AG10803 (cell line): ENCODE measurements at regions not wholly inside any gene's neighbourhood (a gene's known extent, or its start where the extent isn't known, plus 50 kb on each side); places are given as distances from the start of the nearest gene placed in this dataset.

Experiments used
- DNase-seq: peaks from one replicate; pipeline ENCODE4 v3.0.0; 2010; ENCODE audit warnings: low read depth
- H3K4me3 ChIP-seq: 2 replicates; pipeline ENCODE4 v1.5.1; 2011; ENCODE audit warnings: mild to moderate bottlenecking, low read length, control low read depth
- TF ChIP-seq, protein P1 (sequence below): conservative IDR thresholded peaks from 2 replicates; pipeline ENCODE4 v1.5.1; 2011; ENCODE audit warnings: mild to moderate bottlenecking, low read length, control low read depth, inconsistent platforms

DNA sequence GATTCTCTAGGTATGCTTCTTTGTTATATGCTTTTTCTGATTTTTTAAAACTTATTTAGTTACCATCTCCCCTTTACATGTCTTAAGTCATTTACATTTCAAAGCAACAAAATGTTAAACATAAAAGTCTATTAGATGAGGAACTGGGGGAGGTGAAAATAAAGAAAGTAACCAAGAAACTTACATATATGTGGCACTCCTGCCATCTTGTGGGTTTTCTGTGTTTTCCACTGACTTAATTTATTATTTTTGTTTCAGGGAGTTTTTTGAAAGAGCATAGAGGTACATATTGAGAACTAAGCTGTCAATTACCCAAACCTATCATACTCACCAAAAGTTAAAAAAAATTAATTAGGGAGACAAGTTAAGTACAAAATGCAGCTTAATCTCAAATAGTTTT is 1531.1 kb downstream of the MRPL39 start:
- DNase-seq, result no peak
- TF ChIP-seq, protein P1, sequence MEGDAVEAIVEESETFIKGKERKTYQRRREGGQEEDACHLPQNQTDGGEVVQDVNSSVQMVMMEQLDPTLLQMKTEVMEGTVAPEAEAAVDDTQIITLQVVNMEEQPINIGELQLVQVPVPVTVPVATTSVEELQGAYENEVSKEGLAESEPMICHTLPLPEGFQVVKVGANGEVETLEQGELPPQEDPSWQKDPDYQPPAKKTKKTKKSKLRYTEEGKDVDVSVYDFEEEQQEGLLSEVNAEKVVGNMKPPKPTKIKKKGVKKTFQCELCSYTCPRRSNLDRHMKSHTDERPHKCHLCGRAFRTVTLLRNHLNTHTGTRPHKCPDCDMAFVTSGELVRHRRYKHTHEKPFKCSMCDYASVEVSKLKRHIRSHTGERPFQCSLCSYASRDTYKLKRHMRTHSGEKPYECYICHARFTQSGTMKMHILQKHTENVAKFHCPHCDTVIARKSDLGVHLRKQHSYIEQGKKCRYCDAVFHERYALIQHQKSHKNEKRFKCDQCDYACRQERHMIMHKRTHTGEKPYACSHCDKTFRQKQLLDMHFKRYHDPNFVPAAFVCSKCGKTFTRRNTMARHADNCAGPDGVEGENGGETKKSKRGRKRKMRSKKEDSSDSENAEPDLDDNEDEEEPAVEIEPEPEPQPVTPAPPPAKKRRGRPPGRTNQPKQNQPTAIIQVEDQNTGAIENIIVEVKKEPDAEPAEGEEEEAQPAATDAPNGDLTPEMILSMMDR, result no peak
- no peak overlapping the region for H3K4me3 ChIP-seq

DNA sequence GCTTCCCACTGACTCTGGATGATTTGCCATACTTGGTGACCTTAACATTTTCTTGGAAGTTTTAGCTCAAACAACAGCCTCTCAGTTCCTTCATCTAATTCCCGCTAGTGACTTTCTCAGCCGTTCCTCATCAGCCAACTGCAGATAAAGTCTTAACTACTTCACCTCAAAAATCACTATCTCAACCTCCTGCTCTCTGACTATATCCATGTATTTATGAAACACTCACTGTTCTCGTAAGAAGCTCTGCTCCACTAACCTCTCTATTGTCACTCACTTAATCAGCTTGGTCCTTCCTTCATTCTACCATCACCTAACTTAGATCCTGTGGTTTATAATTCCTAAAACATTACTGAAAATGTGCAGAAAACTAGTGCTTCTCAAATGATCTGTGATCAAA is 1551.6 kb downstream of the MRPL39 start:
- DNase-seq, result no peak
- H3K4me3 ChIP-seq, result no peak overlapping the region
- TF ChIP-seq, protein P1, result no peak

DNA sequence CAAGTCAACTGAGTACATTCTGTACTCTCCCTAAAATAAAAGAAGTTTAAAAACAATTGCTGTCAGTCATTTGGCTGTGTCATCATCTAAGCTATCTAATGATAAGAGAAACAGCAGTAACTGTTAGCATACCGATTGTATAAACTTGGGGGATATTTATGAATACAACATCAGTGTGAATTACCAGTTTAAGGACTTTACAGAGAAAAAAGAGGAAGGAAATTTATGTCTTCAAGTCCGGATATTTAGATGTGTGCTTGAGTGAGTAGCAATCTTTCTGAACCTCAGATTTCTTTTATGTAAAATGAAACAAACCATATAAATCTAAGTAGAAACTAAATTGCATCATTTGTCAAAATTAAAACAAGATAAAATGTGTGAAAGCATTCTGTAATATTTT is 1557.0 kb downstream of the MRPL39 start:
- DNase-seq, result no peak
- TF ChIP-seq, protein P1, result no peak
- no peak overlapping the region for H3K4me3 ChIP-seq

DNA sequence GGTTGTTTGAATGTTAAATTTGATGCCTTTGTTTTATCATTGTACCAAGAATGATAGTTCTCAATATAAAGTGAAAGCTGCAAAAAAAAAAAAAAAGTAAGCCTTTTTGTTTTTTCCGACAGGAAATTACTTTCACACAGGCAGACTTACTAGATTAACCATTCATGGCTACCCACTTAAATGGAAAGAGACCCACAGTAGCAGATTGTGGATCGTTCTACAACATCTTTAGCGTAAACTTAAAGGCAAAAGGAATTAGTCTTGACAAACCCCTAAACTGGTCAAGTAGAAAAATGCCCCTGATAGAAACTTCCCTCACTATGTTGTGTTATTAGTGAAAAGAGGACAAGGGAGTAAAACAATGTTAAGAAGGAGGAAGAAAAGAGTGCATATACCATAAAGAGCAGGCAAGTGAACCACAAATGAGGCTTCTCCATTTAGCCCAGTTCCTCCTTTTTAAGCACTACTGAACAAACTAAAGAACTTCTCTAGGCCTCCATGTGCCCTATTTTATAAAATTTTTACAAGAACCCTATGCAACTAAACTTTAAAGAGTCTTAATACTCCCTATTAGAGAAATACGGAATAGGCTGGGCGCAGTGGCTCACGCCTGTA is 1560.3 kb downstream of the MRPL39 start:
- no peak for DNase-seq
- H3K4me3 ChIP-seq, result no peak overlapping the region
- TF ChIP-seq, protein P1, result no peak

DNA sequence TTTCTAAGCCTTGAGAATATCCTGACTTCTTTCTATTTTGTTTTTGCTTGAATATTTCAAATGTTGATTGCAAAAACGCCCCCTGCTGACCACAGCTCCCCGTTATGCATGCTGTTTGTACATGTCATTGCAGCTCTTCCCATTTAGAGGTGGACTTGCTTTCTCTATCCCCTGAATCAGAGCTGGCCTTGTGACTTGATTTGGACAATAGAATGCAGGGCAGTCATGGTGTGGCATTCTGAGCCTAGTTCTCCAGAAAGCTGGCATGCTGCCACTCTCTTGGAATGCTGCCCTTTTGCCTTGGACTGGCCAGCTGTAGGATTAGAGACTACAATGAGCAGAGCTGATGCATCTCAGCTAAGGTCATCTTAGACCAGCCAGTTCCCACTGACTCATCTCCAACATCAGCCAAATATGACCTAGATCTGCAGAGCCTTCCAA is 1561.5 kb downstream of the MRPL39 start:
- TF ChIP-seq, protein P1, result no peak
- no peak overlapping the region for H3K4me3 ChIP-seq
- DNase-seq, result no peak

DNA sequence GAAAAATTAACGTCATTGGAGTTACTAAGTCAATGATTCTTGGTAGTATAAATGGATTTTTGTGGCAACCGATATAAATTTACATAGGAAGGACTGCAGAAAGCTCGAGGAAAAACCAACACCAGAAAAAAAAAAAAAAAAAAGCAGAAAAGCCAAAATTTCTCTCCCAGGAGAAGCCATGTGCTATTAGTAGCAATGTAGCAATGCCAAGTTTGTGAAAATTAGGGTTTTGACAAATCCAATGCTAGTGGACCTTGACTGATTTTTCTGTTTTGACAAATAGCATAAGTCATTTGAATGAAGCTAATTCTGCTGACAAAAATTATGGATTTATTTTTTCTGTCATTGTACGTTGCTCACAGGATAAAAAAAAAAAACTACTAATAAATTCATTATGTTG is 1561.9 kb downstream of the MRPL39 start:
- no peak overlapping the region for H3K4me3 ChIP-seq
- DNase-seq, result no peak
- TF ChIP-seq, protein P1, result no peak

DNA sequence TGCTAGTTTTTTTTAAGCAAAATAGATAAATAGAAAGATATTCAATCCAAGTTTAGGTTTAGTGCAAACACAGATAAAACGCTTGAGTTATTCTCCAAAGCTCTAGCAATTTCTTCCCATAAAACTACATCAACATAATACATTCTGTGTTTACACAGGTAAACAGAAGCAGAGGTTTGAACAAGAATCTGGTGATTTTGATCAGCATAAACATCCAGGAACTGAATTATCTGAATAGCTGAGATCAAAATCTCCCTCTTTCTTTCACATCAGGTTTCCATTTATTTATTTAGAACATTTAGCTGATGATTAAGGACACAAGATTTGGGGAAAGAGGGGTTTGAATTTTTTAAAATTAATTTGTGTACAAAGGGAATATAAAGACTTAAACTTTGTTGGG is 1564.6 kb downstream of the MRPL39 start:
- no peak for DNase-seq
- TF ChIP-seq, protein P1, result no peak
- H3K4me3 ChIP-seq, result no peak overlapping the region
